ENCODE measurements at regions not wholly inside any gene's neighbourhood (a gene's known extent, or its start where the extent isn't known, plus 50 kb on each side); places are given as distances from the start of the nearest gene placed in this dataset.

DNA sequence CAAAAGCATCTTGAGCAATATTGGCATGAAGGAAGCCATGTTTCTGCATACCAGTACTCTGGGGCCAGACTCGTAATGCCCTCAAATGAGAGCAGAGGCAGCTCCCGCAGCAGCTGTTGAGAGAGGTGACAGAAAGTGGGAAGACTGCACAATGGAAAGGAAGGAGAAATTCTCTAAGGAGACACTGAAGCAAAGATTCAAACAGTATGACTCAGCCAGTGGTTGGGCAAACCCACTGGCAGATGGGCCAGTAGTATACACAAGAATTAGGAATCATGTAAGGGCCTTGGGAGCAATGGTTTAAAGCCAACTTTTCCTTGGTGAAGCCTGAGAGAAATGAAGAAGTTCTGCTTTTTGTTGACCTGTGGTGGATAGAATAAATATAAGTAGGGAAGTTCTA lies 2092.7 kb upstream of the PIK3C3 start:
- TF ChIP-seq CTCF (IDR thresholded peaks at IDR 0.05; ENCODE audit: low read depth, low read length) (no peak), POLR2A (IDR thresholded peaks at IDR 0.05; ENCODE audit: extremely low read depth, insufficient read length) (no peak), MAX (IDR thresholded peaks at IDR 0.05; ENCODE audit: low read depth, low read length) (no peak), MYC (IDR thresholded peaks at IDR 0.05; ENCODE audit: low read depth, low read length) (no peak)
